ENCODE measurements at regions not wholly inside any gene's neighbourhood (a gene's known extent, or its start where the extent isn't known, plus 50 kb on each side); places are given as distances from the start of the nearest gene placed in this dataset.

DNA sequence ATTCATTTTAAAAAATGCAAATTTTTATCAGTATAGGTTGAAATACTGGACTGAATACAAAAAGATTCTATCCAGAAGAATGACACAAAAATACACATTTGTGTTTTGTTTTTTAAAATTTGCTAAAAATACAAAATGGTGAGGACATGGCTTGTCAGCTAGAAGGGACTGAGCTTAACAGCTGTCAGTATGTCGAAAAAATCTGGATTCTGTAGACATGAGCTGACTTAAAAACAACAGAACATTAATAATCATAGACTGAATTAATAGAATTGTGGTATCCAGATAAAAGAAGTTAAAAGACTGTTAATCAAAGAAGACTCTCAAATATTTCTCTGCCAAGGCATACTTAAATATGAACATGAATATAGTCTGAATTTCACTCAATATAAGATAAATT is 244.9 kb upstream of the CBLB start:
- H4K8ac ChIP-seq (ENCODE audit: low read depth, low read length) = no peak overlapping the region
- no peak overlapping the region for H4K91ac ChIP-seq (ENCODE audit: low read depth, low read length, poor library complexity)
- H3K14ac ChIP-seq (ENCODE audit: low read length) = no peak overlapping the region
- no peak overlapping the region for H2AFZ ChIP-seq (ENCODE audit: low read length)
- H2BK15ac ChIP-seq (ENCODE audit: low read length) = no peak overlapping the region
- H3K4me3 ChIP-seq (ENCODE audit: low read length in 2 of 2) = no peak overlapping the region
- no peak overlapping the region for H3K4ac ChIP-seq (ENCODE audit: low read length)
- H3K4me1 ChIP-seq (ENCODE audit: control insufficient read depth in 2 of 2, insufficient read depth in 1 of 2, low read depth in 1 of 2, low read length in 2 of 2) = no peaks in the 10 kb centered on the region
- no peak overlapping the region for H3K4me2 ChIP-seq (ENCODE audit: insufficient read depth, low read length, poor library complexity, severe bottlenecking)
- no peaks in the 10 kb centered on the region for H3K9me3 ChIP-seq (replicated peaks in 1 of 2; ENCODE audit: control insufficient read depth in 2 of 2, insufficient read depth in 1 of 2, low read depth in 1 of 2, low read length in 2 of 2)
- no peaks in the 10 kb centered on the region for H3K36me3 ChIP-seq (replicated peaks in 1 of 2; ENCODE audit: control insufficient read depth in 2 of 2, insufficient read depth in 2 of 2, low read length in 2 of 2)
- H3K27ac ChIP-seq (replicated peaks; ENCODE audit: low read length) = no peak overlapping the region
- no peaks in the 10 kb centered on the region for H3K79me1 ChIP-seq (ENCODE audit: low read depth, low read length)
- H3K27me3 ChIP-seq (ENCODE audit: control insufficient read depth in 3 of 3, insufficient read depth in 3 of 3, low read depth in 1 of 3, low read length in 3 of 3) = no peaks in the 10 kb centered on the region
- no peak overlapping the region for H2BK5ac ChIP-seq (ENCODE audit: low read length)
- no peak overlapping the region for H2BK120ac ChIP-seq (ENCODE audit: low read depth, low read length)
- H3K23ac ChIP-seq (ENCODE audit: low read depth, low read length, poor library complexity) = no peak overlapping the region
- H2BK12ac ChIP-seq (ENCODE audit: low read length) = no peak overlapping the region
- DNase-seq (ENCODE audit: low spot score) = no peak
- no CpG with 5 or more reads among the region's 1 CpG for WGBS, 2 donors (ENCODE audit: extremely low coverage in 2 of 2, insufficient read length in 2 of 2, insufficient replicate concordance in 1 of 2)
- H3K9ac ChIP-seq (ENCODE audit: low read depth, low read length, poor library complexity) = no peak overlapping the region
- no peak overlapping the region for H2AK5ac ChIP-seq (ENCODE audit: low read depth, low read length)
- no peak overlapping the region for H3K18ac ChIP-seq (ENCODE audit: low read length)

DNA sequence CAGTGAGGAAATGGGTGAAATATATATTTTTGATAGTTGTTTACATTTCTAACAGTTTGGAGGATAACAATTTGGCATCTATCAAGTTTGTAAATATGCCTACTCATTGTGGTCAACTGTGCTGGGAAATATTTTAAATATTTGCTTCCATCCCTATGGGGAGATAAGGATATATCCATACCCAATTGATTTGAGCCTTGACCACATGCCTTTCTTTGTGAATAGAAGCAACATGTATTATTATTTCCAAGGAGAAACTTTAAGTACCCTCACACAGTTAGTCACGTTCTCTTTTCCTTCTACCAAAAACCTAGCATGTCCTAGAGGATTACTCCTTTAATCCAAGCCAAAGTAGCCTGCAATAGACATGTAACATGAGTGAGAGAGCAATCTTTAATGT is 245.4 kb upstream of the CBLB start:
- Histone ChIP-seq H3K23ac (ENCODE audit: low read depth, low read length, poor library complexity) (no peak overlapping the region), H3K36me3 (replicated peaks in 1 of 2; ENCODE audit: control insufficient read depth in 2 of 2, insufficient read depth in 2 of 2, low read length in 2 of 2) (no peaks in the 10 kb centered on the region), H3K27me3 (ENCODE audit: control insufficient read depth in 3 of 3, insufficient read depth in 3 of 3, low read depth in 1 of 3, low read length in 3 of 3) (no peaks in the 10 kb centered on the region), H3K9ac (ENCODE audit: low read depth, low read length, poor library complexity) (no peak overlapping the region), H2BK12ac (ENCODE audit: low read length) (no peak overlapping the region), H3K9me3 (replicated peaks in 1 of 2; ENCODE audit: control insufficient read depth in 2 of 2, insufficient read depth in 1 of 2, low read depth in 1 of 2, low read length in 2 of 2) (no peaks in the 10 kb centered on the region), H3K18ac (ENCODE audit: low read length) (no peak overlapping the region), H2AFZ (ENCODE audit: low read length) (no peak overlapping the region), H2AK5ac (ENCODE audit: low read depth, low read length) (no peak overlapping the region), H3K4me2 (ENCODE audit: insufficient read depth, low read length, poor library complexity, severe bottlenecking) (no peak overlapping the region), H4K8ac (ENCODE audit: low read depth, low read length) (no peak overlapping the region), H3K4me1 (ENCODE audit: control insufficient read depth in 2 of 2, insufficient read depth in 1 of 2, low read depth in 1 of 2, low read length in 2 of 2) (no peaks in the 10 kb centered on the region), H3K79me1 (ENCODE audit: low read depth, low read length) (no peaks in the 10 kb centered on the region), H2BK120ac (ENCODE audit: low read depth, low read length) (no peak overlapping the region), H3K4ac (ENCODE audit: low read length) (no peak overlapping the region), H3K4me3 (ENCODE audit: low read length in 2 of 2) (no peak overlapping the region), H3K14ac (ENCODE audit: low read length) (no peak overlapping the region), H2BK15ac (ENCODE audit: low read length) (no peak overlapping the region), H4K91ac (ENCODE audit: low read depth, low read length, poor library complexity) (no peak overlapping the region), H2BK5ac (ENCODE audit: low read length) (no peak overlapping the region), H3K27ac (replicated peaks; ENCODE audit: low read length) (no peak overlapping the region)
- DNase-seq (ENCODE audit: low spot score) = no peak
- WGBS, 2 donors (ENCODE audit: extremely low coverage in 2 of 2, insufficient read length in 2 of 2, insufficient replicate concordance in 1 of 2) = no CpG with 5 or more reads among the region's 1 CpG

DNA sequence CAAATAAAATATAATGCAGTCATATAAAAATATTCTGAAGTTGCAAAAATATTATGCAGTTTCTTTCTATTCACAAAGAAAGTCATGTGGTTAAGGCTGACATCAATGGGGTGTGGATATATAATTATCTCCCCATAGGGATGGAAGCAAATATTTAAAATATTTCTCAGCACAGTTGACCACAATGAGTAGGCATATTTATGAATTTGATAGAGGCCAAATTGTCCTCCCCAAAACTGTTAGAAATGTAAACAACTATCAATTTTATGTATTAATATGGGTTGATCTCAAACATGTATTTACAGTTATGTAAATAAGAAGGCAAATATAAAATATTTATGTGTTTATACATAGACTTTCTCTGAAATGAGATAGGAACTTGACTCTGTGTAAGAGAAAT is 246.0 kb upstream of the CBLB start:
- no peaks in the 10 kb centered on the region for H3K79me1 ChIP-seq (ENCODE audit: low read depth, low read length)
- H3K27me3 ChIP-seq (ENCODE audit: control insufficient read depth in 3 of 3, insufficient read depth in 3 of 3, low read depth in 1 of 3, low read length in 3 of 3) = no peaks in the 10 kb centered on the region
- H3K9me3 ChIP-seq (replicated peaks in 1 of 2; ENCODE audit: control insufficient read depth in 2 of 2, insufficient read depth in 1 of 2, low read depth in 1 of 2, low read length in 2 of 2) = no peaks in the 10 kb centered on the region
- no peak overlapping the region for H3K27ac ChIP-seq (replicated peaks; ENCODE audit: low read length)
- no peak overlapping the region for H2BK15ac ChIP-seq (ENCODE audit: low read length)
- H2BK120ac ChIP-seq (ENCODE audit: low read depth, low read length) = no peak overlapping the region
- H3K36me3 ChIP-seq (replicated peaks in 1 of 2; ENCODE audit: control insufficient read depth in 2 of 2, insufficient read depth in 2 of 2, low read length in 2 of 2) = no peaks in the 10 kb centered on the region
- DNase-seq (ENCODE audit: low spot score) = no peak
- no peak overlapping the region for H2AK5ac ChIP-seq (ENCODE audit: low read depth, low read length)
- H3K14ac ChIP-seq (ENCODE audit: low read length) = no peak overlapping the region
- H4K8ac ChIP-seq (ENCODE audit: low read depth, low read length) = no peak overlapping the region
- H3K4me2 ChIP-seq (ENCODE audit: insufficient read depth, low read length, poor library complexity, severe bottlenecking) = no peak overlapping the region
- H3K18ac ChIP-seq (ENCODE audit: low read length) = no peak overlapping the region
- H3K4ac ChIP-seq (ENCODE audit: low read length) = no peak overlapping the region
- H3K23ac ChIP-seq (ENCODE audit: low read depth, low read length, poor library complexity) = no peak overlapping the region
- no peak overlapping the region for H3K9ac ChIP-seq (ENCODE audit: low read depth, low read length, poor library complexity)
- no peak overlapping the region for H2BK12ac ChIP-seq (ENCODE audit: low read length)
- no peak overlapping the region for H2BK5ac ChIP-seq (ENCODE audit: low read length)
- H3K4me1 ChIP-seq (ENCODE audit: control insufficient read depth in 2 of 2, insufficient read depth in 1 of 2, low read depth in 1 of 2, low read length in 2 of 2) = no peaks in the 10 kb centered on the region
- no peak overlapping the region for H4K91ac ChIP-seq (ENCODE audit: low read depth, low read length, poor library complexity)
- H3K4me3 ChIP-seq (ENCODE audit: low read length in 2 of 2) = no peak overlapping the region
- H2AFZ ChIP-seq (ENCODE audit: low read length) = no peak overlapping the region

DNA sequence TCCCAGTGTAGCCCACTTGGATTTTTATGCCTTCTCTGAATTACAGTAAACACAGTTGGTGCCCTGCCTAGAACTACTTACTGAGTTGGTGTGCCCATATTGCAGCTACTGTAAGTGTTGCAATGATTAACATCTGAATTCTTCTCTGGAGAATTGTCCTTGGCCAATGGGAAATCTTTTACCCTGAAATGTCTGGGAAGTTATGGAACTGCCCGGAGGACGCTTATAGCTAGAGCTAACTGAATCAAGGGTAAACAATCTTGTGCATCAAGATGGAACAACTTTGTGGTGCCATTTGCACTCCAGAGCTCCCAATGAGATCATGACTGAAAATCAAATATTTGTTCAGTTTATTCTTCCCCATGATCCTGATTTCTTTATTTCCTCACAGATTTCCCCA is 246.7 kb upstream of the CBLB start:
- Histone ChIP-seq H2BK120ac (ENCODE audit: low read depth, low read length) (no peak overlapping the region), H2BK5ac (ENCODE audit: low read length) (no peak overlapping the region), H3K4ac (ENCODE audit: low read length) (no peak overlapping the region), H3K9ac (ENCODE audit: low read depth, low read length, poor library complexity) (no peak overlapping the region), H2BK12ac (ENCODE audit: low read length) (no peak overlapping the region), H2AFZ (ENCODE audit: low read length) (no peak overlapping the region), H3K79me1 (ENCODE audit: low read depth, low read length) (no peaks in the 10 kb centered on the region), H3K4me3 (ENCODE audit: low read length in 2 of 2) (no peak overlapping the region), H3K36me3 (replicated peaks in 1 of 2; ENCODE audit: control insufficient read depth in 2 of 2, insufficient read depth in 2 of 2, low read length in 2 of 2) (no peaks in the 10 kb centered on the region), H2BK15ac (ENCODE audit: low read length) (no peak overlapping the region), H3K27me3 (ENCODE audit: control insufficient read depth in 3 of 3, insufficient read depth in 3 of 3, low read depth in 1 of 3, low read length in 3 of 3) (no peaks in the 10 kb centered on the region), H2AK5ac (ENCODE audit: low read depth, low read length) (no peak overlapping the region), H3K4me1 (ENCODE audit: control insufficient read depth in 2 of 2, insufficient read depth in 1 of 2, low read depth in 1 of 2, low read length in 2 of 2) (no peaks in the 10 kb centered on the region), H4K91ac (ENCODE audit: low read depth, low read length, poor library complexity) (no peak overlapping the region), H3K23ac (ENCODE audit: low read depth, low read length, poor library complexity) (no peak overlapping the region), H3K18ac (ENCODE audit: low read length) (no peak overlapping the region), H3K4me2 (ENCODE audit: insufficient read depth, low read length, poor library complexity, severe bottlenecking) (no peak overlapping the region), H3K14ac (ENCODE audit: low read length) (no peak overlapping the region), H4K8ac (ENCODE audit: low read depth, low read length) (no peak overlapping the region), H3K9me3 (replicated peaks in 1 of 2; ENCODE audit: control insufficient read depth in 2 of 2, insufficient read depth in 1 of 2, low read depth in 1 of 2, low read length in 2 of 2) (no peaks in the 10 kb centered on the region), H3K27ac (replicated peaks; ENCODE audit: low read length) (no peak overlapping the region)
- WGBS, 2 donors (ENCODE audit: extremely low coverage in 2 of 2, insufficient read length in 2 of 2, insufficient replicate concordance in 1 of 2) = no CpG with 5 or more reads among the region's 2 CpGs
- DNase-seq (ENCODE audit: low spot score) = no peak

Measured in neuronal stem cell (in vitro differentiated cells).